Thyroid gland (tissue), 4 donors: ENCODE measurements at regions not wholly inside any gene's neighbourhood (a gene's known extent, or its start where the extent isn't known, plus 50 kb on each side); places are given as distances from the start of the nearest gene placed in this dataset.

Source experiments
- DNase-seq, 2 donors: peaks; one replicate each; pipeline ENCODE4 v3.0.0-alpha.2; 2019
- H3K27ac ChIP-seq, 3 donors: fragments of 200-600 bp; sonication (generic); 1 replicate in 2 of 3; 2 replicates in 1 of 3; pipeline ENCODE4 v1.5.1; 2016 to 2019; ENCODE audit warnings: mild to moderate bottlenecking in 1 of 3, moderate library complexity in 1 of 3
- H3K27me3 ChIP-seq: fragments of 200-600 bp; sonication (generic); one replicate; pipeline ENCODE4 v1.5.1; 2019
- H3K36me3 ChIP-seq, 2 donors: fragments of 200-600 bp; sonication (generic); one replicate each; pipeline ENCODE4 v1.5.1; 2016 to 2019
- H3K4me1 ChIP-seq, 2 donors: fragments of 200-600 bp; sonication (generic); one replicate each; pipeline ENCODE4 v1.5.1; 2017 to 2019
- H3K4me3 ChIP-seq, 3 donors: fragments of 200-600 bp; sonication (generic); replicated peaks in 1 of 3; 1 replicate in 2 of 3; 2 replicates in 1 of 3; pipeline ENCODE4 v1.5.1; 2016; ENCODE audit warnings: mild to moderate bottlenecking in 1 of 3
- H3K9me3 ChIP-seq: fragments of 200-600 bp; sonication (generic); one replicate; pipeline ENCODE4 v1.5.1; 2017
- POLR2A ChIP-seq, 2 donors: fragments of 450-650 bp; IDR thresholded peaks; one replicate each; pipeline ENCODE4 v1.6.1; 2017; ENCODE audit warnings: antibody characterized with exemption in 2 of 2, mild to moderate bottlenecking in 2 of 2, moderate library complexity in 1 of 2
- WGBS, 2 donors: methylation state at CpG; one replicate each; pipeline ENCODE4 v1.1.5; 2017; 5-methylcytosine and 5-hydroxymethylcytosine counted together
- intact Hi-C: fragments of 100-400 bp; cut with DNase I; formaldehyde crosslinking; loops from one replicate; pipeline ENCODE4 v1.15.1; 2023
- TF ChIP-seq, protein P1 (sequence below), 6 experiments: fragments of 200-600 bp in 3 of 6; fragments of 450-650 bp in 3 of 6; sonication (generic) in 3 of 6; IDR thresholded peaks; one replicate each; pipeline ENCODE4 v1.5.1; 2016 to 2019; ENCODE audit warnings: antibody characterized with exemption in 6 of 6, mild to moderate bottlenecking in 2 of 6, inconsistent platforms in 1 of 6, moderate library complexity in 1 of 6

DNA sequence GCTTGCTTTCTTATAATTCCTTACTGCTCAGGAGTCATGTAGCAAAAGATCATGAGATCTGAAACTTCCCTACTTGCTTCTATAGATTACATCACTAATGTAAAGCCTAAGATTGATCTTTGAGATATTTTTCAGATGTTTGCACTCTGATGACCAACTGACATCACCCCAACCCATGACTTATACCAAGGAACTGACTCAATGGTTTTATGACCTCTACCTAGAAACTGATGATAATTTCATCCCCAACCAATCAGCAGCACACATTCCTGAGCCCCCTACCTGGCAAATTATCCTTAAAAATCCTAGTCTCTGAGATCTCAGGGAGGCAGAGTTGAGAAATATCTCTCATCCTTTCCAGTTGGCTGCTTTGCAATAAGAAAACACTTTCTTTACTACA is 122.3 kb upstream of the CAMK1G start:
- no peak overlapping the region for H3K4me3 ChIP-seq
- DNase-seq, result no peak
- TF ChIP-seq POLR2A (IDR thresholded peaks at IDR 0.05), result no peak
- TF ChIP-seq, protein P1, sequence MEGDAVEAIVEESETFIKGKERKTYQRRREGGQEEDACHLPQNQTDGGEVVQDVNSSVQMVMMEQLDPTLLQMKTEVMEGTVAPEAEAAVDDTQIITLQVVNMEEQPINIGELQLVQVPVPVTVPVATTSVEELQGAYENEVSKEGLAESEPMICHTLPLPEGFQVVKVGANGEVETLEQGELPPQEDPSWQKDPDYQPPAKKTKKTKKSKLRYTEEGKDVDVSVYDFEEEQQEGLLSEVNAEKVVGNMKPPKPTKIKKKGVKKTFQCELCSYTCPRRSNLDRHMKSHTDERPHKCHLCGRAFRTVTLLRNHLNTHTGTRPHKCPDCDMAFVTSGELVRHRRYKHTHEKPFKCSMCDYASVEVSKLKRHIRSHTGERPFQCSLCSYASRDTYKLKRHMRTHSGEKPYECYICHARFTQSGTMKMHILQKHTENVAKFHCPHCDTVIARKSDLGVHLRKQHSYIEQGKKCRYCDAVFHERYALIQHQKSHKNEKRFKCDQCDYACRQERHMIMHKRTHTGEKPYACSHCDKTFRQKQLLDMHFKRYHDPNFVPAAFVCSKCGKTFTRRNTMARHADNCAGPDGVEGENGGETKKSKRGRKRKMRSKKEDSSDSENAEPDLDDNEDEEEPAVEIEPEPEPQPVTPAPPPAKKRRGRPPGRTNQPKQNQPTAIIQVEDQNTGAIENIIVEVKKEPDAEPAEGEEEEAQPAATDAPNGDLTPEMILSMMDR (IDR thresholded peaks at IDR 0.05), result no peak
- H3K27me3 ChIP-seq, result no peaks in the 10 kb centered on the region
- intact Hi-C loops, result no loop called here
- peaks cover 11 to 18% of the 10 kb centered on the region in 2 donors for H3K4me1 ChIP-seq
- H3K9me3 ChIP-seq, result no peaks in the 10 kb centered on the region
- no peak overlapping the region for H3K27ac ChIP-seq
- no peaks in the 10 kb centered on the region for H3K36me3 ChIP-seq

DNA sequence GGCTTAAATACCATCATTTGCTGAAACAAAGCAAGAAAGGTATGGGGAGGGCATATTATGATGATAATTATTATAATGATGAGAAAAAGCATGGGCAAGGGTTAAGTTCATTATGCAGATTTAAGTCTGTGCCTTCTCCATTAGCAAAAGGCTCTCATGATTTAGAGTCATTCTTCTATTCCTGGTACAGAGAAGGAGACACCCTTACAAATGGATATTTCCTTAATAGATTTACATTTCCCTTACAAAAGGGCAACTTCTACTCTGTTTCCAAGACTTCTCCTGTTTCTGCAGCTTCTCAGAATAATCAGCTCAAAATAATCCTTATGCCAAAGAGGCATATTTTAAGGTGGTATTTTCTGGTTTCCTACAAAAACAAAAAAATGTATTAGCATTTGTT is 121.1 kb upstream of the CAMK1G start:
- intact Hi-C loops, result no loop called here

DNA sequence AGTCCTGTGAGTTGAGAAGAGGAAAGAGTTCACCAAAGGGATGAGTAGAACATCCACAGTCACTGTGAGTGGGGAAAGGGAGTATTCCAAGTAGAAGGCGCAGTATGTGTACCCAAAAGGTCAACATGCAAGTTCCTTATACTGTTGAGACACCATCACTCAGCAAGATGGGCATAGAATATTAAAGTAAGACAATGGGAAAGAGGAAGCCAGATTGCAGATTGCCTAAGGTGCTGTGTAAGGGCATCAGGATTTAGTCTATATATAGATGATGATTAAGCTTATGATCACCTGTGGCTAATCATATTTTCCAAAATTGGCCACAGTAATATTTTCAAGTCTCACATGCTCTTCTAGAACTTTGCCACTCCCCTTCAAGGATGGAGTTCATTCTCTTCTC is 120.1 kb upstream of the CAMK1G start:
- no peaks in the 10 kb centered on the region for H3K9me3 ChIP-seq
- intact Hi-C loops, result no loop called here
- no peak overlapping the region for H3K4me3 ChIP-seq
- H3K4me1 ChIP-seq, result no peaks in the 10 kb centered on the region
- no peak for DNase-seq
- no peak overlapping the region for H3K27ac ChIP-seq
- no peaks in the 10 kb centered on the region for H3K36me3 ChIP-seq
- H3K27me3 ChIP-seq, result no peaks in the 10 kb centered on the region
- 93 to 94% methylated on average over 1 of the region's 1 CpG for WGBS, 2 donors
- TF ChIP-seq, protein P1 (IDR thresholded peaks at IDR 0.05), result no peak

More for the DNA sequence above, 121.1 kb upstream of the CAMK1G start:
- Histone ChIP-seq H3K4me1 (peaks cover 3 to 8% of the 10 kb centered on the region in 2 donors), H3K4me3 (no peak overlapping the region), H3K27me3 (no peaks in the 10 kb centered on the region), H3K9me3 (no peaks in the 10 kb centered on the region), H3K27ac (no peak overlapping the region), H3K36me3 (no peaks in the 10 kb centered on the region)
- TF ChIP-seq POLR2A (IDR thresholded peaks at IDR 0.05), result no peak
- DNase-seq, result no peak

DNA sequence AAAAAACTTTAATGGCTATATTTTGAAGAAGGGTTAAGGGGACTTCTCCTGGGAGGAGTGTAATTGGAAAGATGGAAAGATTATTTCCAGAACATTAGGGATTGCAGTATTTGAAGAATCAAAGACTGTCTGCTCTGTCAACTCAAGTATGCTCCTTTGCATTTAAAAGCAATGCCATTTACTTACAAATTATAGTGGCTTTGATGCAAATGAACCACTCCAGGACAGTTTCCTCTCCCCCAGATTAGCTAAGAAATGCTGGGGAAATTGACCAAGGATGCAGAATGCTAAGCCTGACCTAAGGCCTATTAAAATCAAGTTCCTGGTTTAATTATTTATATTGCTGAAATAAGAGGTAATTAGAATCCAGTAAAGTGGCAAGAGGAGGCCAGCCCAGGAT is 110.5 kb upstream of the CAMK1G start:
- intact Hi-C loops, result no loop called here
- TF ChIP-seq, protein P1 (IDR thresholded peaks at IDR 0.05), result no peak
- no peak for TF ChIP-seq POLR2A (IDR thresholded peaks at IDR 0.05)
- Histone ChIP-seq H3K27me3 (no peaks in the 10 kb centered on the region), H3K4me1 (no peaks in the 10 kb centered on the region), H3K4me3 (no peak overlapping the region), H3K36me3 (no peaks in the 10 kb centered on the region), H3K27ac (no peak overlapping the region), H3K9me3 (no peaks in the 10 kb centered on the region)
- DNase-seq, result no peak

DNA sequence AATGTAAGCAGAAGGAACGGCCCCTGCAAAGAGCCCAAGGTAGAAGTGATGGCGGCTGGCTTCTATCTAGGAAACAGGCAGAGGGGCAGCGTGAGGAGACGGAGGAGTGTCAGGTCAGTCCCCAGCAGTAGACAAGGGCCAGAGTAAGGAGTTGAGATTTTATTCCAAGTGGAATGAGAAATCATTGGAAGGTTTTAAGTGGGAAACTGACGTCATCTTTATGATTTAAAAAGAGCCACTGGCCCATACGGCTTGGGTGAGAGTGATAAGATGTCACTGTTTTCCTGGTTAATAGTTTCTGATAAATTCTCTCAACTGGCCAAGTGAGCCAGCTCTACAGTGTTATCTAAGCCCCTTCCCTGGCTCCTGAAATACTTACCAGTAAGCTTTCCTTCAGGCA is 103.2 kb upstream of the CAMK1G start:
- WGBS, 2 donors, result 79 to 88% methylated on average over 6 of the region's 6 CpGs

More for the DNA sequence above, 103.2 kb upstream of the CAMK1G start:
- Histone ChIP-seq H3K27ac (no peak overlapping the region), H3K36me3 (no peaks in the 10 kb centered on the region), H3K4me3 (no peak overlapping the region), H3K4me1 (no peaks in the 10 kb centered on the region), H3K27me3 (no peaks in the 10 kb centered on the region), H3K9me3 (no peaks in the 10 kb centered on the region)
- DNase-seq, result no peak
- intact Hi-C loops, result no loop called here
- TF ChIP-seq, protein P1 (IDR thresholded peaks at IDR 0.05), result no peak
- TF ChIP-seq POLR2A (IDR thresholded peaks at IDR 0.05), result no peak
